ENCODE measurements at regions not wholly inside any gene's neighbourhood (a gene's known extent, or its start where the extent isn't known, plus 50 kb on each side); places are given as distances from the start of the nearest gene placed in this dataset.
A peak's percentile ranks its signal among the peaks of the same experiment; 100 is the strongest.

GRCh38 chr6:56343295-56343694, 95.9 kb upstream of the COL21A1 start:
- DNase-seq (ENCODE audit: low read depth): no peak
- Histone ChIP-seq H3K4me3 (ENCODE audit: low read depth, low read length) (no peak overlapping the region), H3K27me3 (ENCODE audit: control insufficient read depth, insufficient read depth, low read length) (no peaks in the 10 kb centered on the region), H3K36me3 (ENCODE audit: control insufficient read depth, insufficient read depth, low read length) (no peaks in the 10 kb centered on the region)
- TF ChIP-seq CTCF (IDR thresholded peaks at IDR 0.05; ENCODE audit: insufficient read depth, low read length, poor library complexity, severe bottlenecking): no peak

- no peak for DNase-seq (ENCODE audit: low read depth)
- Histone ChIP-seq H3K36me3 (ENCODE audit: control insufficient read depth, insufficient read depth, low read length) (no peaks in the 10 kb centered on the region), H3K4me3 (ENCODE audit: low read depth, low read length) (no peak overlapping the region), H3K27me3 (ENCODE audit: control insufficient read depth, insufficient read depth, low read length) (no peaks in the 10 kb centered on the region)
- no peak for TF ChIP-seq CTCF (IDR thresholded peaks at IDR 0.05; ENCODE audit: insufficient read depth, low read length, poor library complexity, severe bottlenecking)
Measured at GRCh38 chr6:56339524-56339923, 92.1 kb upstream of the COL21A1 start.

DNA sequence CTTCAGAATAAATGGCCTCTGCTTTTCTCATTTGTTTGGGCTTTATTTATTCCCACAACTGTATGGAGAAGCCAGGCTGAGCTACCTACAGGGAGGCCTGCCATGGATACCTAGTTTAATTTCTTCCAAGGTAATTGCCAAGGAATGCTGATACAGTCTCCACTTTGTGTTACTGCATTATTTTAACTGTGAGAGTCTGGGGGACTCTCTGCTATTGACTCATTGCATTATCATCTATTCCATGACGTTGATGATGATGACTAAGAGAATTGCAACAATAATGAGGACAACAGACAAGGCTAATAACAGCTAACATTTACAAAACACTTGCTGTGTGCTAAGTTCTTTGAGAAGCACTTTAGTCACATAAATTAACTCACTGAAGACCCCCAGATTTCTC, 88.3 kb upstream of the COL21A1 start:
- no peaks in the 10 kb centered on the region for H3K27me3 ChIP-seq (ENCODE audit: control insufficient read depth, insufficient read depth, low read length)
- no peaks in the 10 kb centered on the region for H3K36me3 ChIP-seq (ENCODE audit: control insufficient read depth, insufficient read depth, low read length)
- H3K4me3 ChIP-seq (ENCODE audit: low read depth, low read length): no peak overlapping the region
- TF ChIP-seq CTCF (IDR thresholded peaks at IDR 0.05; ENCODE audit: insufficient read depth, low read length, poor library complexity, severe bottlenecking): no peak
- peak; percentile 49 for DNase-seq (ENCODE audit: low read depth)

GRCh38 chr6:56334937-56335336, 87.6 kb upstream of the COL21A1 start:
- TF ChIP-seq CTCF (IDR thresholded peaks at IDR 0.05; ENCODE audit: insufficient read depth, low read length, poor library complexity, severe bottlenecking): no peak
- no peak for DNase-seq (ENCODE audit: low read depth)

GRCh38 chr6:56329271-56330050, 82.1 kb upstream of the COL21A1 start:
- Histone ChIP-seq H3K4me3 (ENCODE audit: low read depth, low read length) (no peak overlapping the region), H3K36me3 (ENCODE audit: control insufficient read depth, insufficient read depth, low read length) (no peaks in the 10 kb centered on the region), H3K27me3 (ENCODE audit: control insufficient read depth, insufficient read depth, low read length) (no peaks in the 10 kb centered on the region)
- no peak for DNase-seq (ENCODE audit: low read depth)
- TF ChIP-seq CTCF (IDR thresholded peaks at IDR 0.05; ENCODE audit: insufficient read depth, low read length, poor library complexity, severe bottlenecking): no peak

More at GRCh38 chr6:56334937-56335336, 87.6 kb upstream of the COL21A1 start:
- Histone ChIP-seq H3K36me3 (ENCODE audit: control insufficient read depth, insufficient read depth, low read length) (no peaks in the 10 kb centered on the region), H3K27me3 (ENCODE audit: control insufficient read depth, insufficient read depth, low read length) (no peaks in the 10 kb centered on the region), H3K4me3 (ENCODE audit: low read depth, low read length) (no peak overlapping the region)

DNA sequence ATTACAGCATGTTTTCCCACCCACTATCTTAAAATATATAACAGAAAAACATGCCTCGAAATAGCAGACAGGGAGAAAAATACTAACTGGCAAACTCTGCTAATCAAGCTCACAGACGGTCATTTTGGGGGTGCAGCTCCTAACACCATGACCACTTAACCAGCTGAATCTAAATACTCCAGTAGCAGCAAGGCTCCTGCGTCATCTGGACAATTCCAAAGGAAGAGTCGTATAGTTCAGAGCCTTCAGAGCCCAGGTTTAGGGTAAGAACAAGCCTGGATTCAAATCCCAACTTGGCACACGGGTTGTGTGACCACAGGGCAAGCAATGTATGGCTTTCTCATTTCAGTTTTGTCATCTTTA, 81.3 kb upstream of the COL21A1 start:
- no peaks in the 10 kb centered on the region for H3K27me3 ChIP-seq (ENCODE audit: control insufficient read depth, insufficient read depth, low read length)
- TF ChIP-seq CTCF (IDR thresholded peaks at IDR 0.05; ENCODE audit: insufficient read depth, low read length, poor library complexity, severe bottlenecking): no peak
- no peaks in the 10 kb centered on the region for H3K36me3 ChIP-seq (ENCODE audit: control insufficient read depth, insufficient read depth, low read length)
- H3K4me3 ChIP-seq (ENCODE audit: low read depth, low read length): no peak overlapping the region
- DNase-seq (ENCODE audit: low read depth): no peak
